T-helper 2 cell treated with Interferon-gamma antibody and Interleukin-4, amounts not matched to agents 5 μg/mL and 100 μg/mL, for 36 hours (primary cell): ENCODE measurements at regions not wholly inside any gene's neighbourhood (a gene's known extent, or its start where the extent isn't known, plus 50 kb on each side); places are given as distances from the start of the nearest gene placed in this dataset.
"Not testable (repeated sequence)": the region's sequence is repeated elsewhere in the genome, so short reads cannot be mapped to it uniquely, and the experiment has no call there.

ENCODE experiments used
- DNase-seq: peaks from one replicate; pipeline ENCODE4 v3.0.0; 2021; ENCODE audit warnings: low spot score
- H3K27ac Mint-ChIP-seq: one replicate; pipeline ENCODE4 v1.8.0; 2021; ENCODE audit warnings: mild to moderate bottlenecking, mixed read lengths
- H3K27me3 Mint-ChIP-seq: one replicate; pipeline ENCODE4 v1.8.0; 2021; ENCODE audit warnings: low read depth, mixed read lengths
- H3K36me3 Mint-ChIP-seq: one replicate; pipeline ENCODE4 v1.8.0; 2021; ENCODE audit warnings: low read depth, mixed read lengths
- H3K4me1 Mint-ChIP-seq: one replicate; pipeline ENCODE4 v1.8.0; 2021; ENCODE audit warnings: low read depth, mixed read lengths
- H3K4me3 Mint-ChIP-seq: one replicate; pipeline ENCODE4 v1.8.0; 2022; ENCODE audit warnings: mild to moderate bottlenecking, moderate library complexity, mixed read lengths
- H3K9me3 Mint-ChIP-seq: one replicate; pipeline ENCODE4 v1.8.0; 2021; ENCODE audit warnings: mixed read lengths

DNA sequence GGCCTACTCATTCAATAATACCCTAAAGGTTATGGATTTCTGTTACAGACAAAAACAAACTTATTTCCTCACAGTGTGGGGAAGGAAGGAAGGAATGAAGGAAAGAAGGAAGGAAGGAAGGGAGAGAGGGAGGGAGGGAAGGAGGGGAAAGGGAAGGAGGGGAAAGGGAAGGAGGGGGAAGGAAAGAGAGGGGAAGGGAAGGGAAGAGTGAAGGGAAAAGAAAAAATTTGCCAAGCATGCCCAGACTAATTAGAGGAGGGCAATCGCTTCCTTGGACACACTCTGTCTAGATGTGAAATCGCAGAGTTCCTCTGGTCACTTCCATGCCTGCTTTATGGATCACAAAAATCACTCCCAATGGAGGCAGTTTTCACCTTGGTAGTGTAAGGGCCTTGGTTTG is 570.1 kb upstream of the SOX9 start:
- H3K9me3 Mint-ChIP-seq, result peaks cover 27% of the 10 kb centered on the region
- no peaks in the 10 kb centered on the region for H3K36me3 Mint-ChIP-seq
- no peaks in the 10 kb centered on the region for H3K4me1 Mint-ChIP-seq
- no peak overlapping the region for H3K4me3 Mint-ChIP-seq
- DNase-seq, result no peak
- H3K27me3 Mint-ChIP-seq, result no peaks in the 10 kb centered on the region
- no peak overlapping the region for H3K27ac Mint-ChIP-seq

DNA sequence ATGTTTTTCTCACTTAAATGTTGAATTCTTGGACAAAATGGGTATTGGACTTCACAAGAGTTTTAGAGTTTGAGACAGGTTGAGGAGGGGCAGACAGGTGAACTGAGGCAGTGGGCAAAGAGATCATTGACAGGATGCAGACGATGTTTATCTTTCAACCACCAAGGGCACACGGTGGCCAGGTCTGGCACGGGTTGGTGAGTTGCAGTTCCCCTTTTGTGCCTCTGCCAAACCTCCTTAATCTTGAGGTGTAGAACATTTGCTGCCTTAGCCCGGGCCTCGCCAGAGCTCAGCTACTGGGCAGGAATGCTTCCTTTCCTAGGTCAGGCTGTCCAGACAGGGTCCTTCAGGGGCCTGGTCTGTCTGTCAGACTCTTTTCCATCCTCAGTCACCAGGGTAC is 567.4 kb upstream of the SOX9 start:
- no peak overlapping the region for H3K4me3 Mint-ChIP-seq
- no peaks in the 10 kb centered on the region for H3K36me3 Mint-ChIP-seq
- H3K4me1 Mint-ChIP-seq, result no peaks in the 10 kb centered on the region
- H3K27me3 Mint-ChIP-seq, result no peaks in the 10 kb centered on the region
- no peak for DNase-seq
- peaks cover 40% of the 10 kb centered on the region for H3K9me3 Mint-ChIP-seq
- H3K27ac Mint-ChIP-seq, result no peak overlapping the region

DNA sequence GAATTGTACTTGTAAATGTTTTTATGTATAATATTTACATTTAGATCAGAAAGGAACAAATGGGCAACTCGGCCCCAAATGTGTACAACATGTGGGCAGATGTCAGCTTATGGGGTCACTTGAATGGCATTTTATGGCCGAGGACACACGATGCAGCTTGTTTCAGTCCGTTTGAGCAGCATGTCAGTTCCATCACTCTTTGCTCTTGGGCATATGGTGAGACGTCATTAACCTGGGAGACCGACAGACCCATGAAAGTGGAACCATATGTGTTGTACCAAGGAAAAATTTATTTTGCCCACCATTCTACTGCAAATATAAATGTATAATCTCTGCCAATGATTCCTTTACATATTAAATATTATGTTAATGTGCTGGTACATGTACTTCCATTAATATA is 561.9 kb upstream of the SOX9 start:
- Mint-ChIP-seq H3K4me3 (no peak overlapping the region), H3K4me1 (no peaks in the 10 kb centered on the region), H3K27me3 (no peaks in the 10 kb centered on the region)

DNA sequence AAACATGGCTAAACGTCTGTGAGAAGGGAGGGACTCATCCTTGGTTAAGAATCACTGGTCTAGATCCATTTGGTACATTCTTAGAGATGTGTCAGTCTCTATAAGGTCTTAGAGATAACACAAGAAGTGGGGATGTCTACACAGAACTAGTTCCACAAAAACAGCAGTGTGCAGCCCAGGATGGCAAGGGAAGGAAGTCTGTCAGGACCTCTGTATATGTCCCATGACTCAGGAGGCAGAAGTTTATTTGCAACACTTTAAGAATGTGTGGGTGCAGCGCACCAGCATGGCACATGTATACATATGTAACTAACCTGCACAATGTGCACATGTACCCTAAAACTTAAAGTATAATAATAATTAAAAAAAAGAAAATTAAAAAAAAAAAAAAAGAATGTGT is 548.5 kb upstream of the SOX9 start:
- Mint-ChIP-seq H3K9me3 (peaks cover 16% of the 10 kb centered on the region), H3K27me3 (no peaks in the 10 kb centered on the region), H3K4me1 (no peaks in the 10 kb centered on the region), H3K36me3 (no peaks in the 10 kb centered on the region), H3K4me3 (no peak overlapping the region), H3K27ac (no peak overlapping the region)
- no peak for DNase-seq

More for the DNA sequence above, 561.9 kb upstream of the SOX9 start:
- H3K9me3 Mint-ChIP-seq, result peaks cover 28% of the 10 kb centered on the region
- H3K36me3 Mint-ChIP-seq, result no peaks in the 10 kb centered on the region
- no peak overlapping the region for H3K27ac Mint-ChIP-seq
- no peak for DNase-seq

DNA sequence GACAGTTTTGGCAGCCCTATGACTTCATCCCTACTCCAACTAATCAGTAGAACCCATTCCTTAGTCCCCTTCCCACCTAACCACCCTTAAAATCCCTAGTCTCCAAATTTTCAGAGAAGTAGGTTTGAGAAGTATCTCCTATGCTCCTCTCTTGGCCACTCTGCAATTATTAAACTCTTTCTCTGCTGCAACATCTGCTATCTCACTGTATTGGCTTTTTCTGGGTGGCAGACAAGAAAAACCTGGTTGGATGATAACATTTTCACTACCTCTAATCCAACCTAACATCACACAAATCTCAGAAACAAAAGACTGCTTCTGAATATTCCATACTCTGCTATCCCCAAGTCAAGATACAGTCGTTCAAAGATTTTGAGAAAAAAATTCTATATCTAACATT is 542.4 kb upstream of the SOX9 start:
- no peak overlapping the region for H3K27ac Mint-ChIP-seq
- no peaks in the 10 kb centered on the region for H3K36me3 Mint-ChIP-seq
- DNase-seq, result no peak
- no peak overlapping the region for H3K4me3 Mint-ChIP-seq
- H3K9me3 Mint-ChIP-seq, result peaks cover 20% of the 10 kb centered on the region
- H3K27me3 Mint-ChIP-seq, result no peaks in the 10 kb centered on the region
- H3K4me1 Mint-ChIP-seq, result no peaks in the 10 kb centered on the region

DNA sequence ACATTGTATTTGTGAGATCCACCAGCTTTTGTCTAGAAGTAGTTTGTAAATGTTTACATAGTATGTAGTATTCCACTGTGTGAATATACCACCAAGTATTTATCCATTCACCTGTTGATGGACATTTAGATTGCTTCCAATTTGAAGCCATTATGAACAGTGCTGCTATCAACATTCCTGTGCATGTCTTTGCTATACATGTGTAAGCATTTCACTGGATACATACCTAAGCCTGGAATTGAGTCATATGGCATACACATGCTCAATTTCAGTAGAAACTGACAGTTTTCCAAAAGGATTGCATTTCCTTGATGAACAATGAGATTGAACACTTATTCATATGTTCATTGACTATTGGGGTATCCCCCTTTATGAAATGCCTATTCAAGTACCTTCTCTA is 540.6 kb upstream of the SOX9 start:
- H3K9me3 Mint-ChIP-seq, result peaks cover 14% of the 10 kb centered on the region
- no peak overlapping the region for H3K4me3 Mint-ChIP-seq
- no peak overlapping the region for H3K27ac Mint-ChIP-seq
- no peaks in the 10 kb centered on the region for H3K4me1 Mint-ChIP-seq
- no peak for DNase-seq
- no peaks in the 10 kb centered on the region for H3K27me3 Mint-ChIP-seq
- no peaks in the 10 kb centered on the region for H3K36me3 Mint-ChIP-seq

DNA sequence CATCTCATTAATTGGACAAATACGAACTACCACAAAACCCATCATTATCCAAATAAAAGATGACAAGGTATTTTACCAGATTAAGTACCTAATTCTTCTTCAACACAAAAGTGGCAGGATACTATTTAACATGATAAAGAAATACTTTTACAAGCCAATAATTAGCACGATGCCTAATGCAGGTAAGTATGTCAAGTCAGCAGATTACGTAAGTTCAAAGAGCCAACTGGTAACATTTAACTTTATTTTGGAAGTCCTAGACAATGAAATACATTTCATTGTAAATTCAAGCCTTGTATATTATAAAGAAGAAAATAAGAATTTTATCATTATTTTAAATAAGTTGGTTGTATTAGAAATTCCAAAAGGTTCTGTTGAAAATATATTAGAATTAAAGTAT is 535.3 kb upstream of the SOX9 start:
- Mint-ChIP-seq H3K27ac (no peak overlapping the region), H3K36me3 (no peaks in the 10 kb centered on the region), H3K4me1 (no peaks in the 10 kb centered on the region), H3K4me3 (no peak overlapping the region), H3K27me3 (no peaks in the 10 kb centered on the region), H3K9me3 (peaks cover 5% of the 10 kb centered on the region)
- DNase-seq, result no peak

DNA sequence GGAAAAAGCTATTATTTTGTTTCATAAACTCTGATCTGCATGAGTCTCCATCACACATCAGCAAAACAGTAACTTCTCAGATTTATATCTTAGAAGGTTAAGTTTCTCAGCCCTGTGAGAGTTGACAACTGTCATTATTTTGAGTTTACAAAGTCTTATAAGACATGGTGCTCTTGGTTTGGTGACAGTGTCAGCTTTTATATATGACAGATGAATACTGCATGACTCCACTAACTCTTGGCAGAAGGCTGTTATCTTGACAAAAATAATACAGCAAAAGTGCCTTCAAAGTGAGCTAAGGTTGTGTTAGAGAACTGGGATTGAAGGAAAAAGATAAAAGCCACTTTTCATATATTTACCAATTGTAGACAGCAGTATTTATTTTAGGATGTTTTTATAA is 528.4 kb upstream of the SOX9 start:
- H3K27me3 Mint-ChIP-seq, result no peaks in the 10 kb centered on the region
- H3K36me3 Mint-ChIP-seq, result no peaks in the 10 kb centered on the region
- no peak overlapping the region for H3K4me3 Mint-ChIP-seq
- no peak for DNase-seq
- no peak overlapping the region for H3K27ac Mint-ChIP-seq
- H3K9me3 Mint-ChIP-seq, result peaks cover 21% of the 10 kb centered on the region
- H3K4me1 Mint-ChIP-seq, result no peaks in the 10 kb centered on the region

DNA sequence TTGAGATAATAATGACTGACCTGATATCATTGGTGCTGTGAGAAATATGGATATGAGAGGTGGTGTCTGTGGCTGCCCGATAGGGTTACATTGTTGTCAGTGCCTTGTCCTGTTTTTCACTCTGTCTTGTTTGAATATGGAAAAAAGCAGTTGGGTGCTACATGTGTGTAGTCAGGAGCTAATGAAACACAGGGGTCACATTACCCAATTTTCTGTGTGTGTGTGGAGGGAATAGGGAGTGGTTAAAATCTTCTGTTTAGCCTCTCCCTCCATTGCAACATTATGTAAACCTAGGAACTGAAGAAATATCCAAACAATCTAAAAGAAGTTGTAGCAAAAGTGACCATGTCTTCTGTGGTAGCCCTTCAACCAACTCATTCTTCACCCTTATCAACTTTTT is 527.7 kb upstream of the SOX9 start:
- no peaks in the 10 kb centered on the region for H3K4me1 Mint-ChIP-seq
- no peak overlapping the region for H3K27ac Mint-ChIP-seq
- H3K36me3 Mint-ChIP-seq, result no peaks in the 10 kb centered on the region
- H3K27me3 Mint-ChIP-seq, result no peaks in the 10 kb centered on the region
- no peak overlapping the region for H3K4me3 Mint-ChIP-seq
- no peak for DNase-seq
- peaks cover 16% of the 10 kb centered on the region for H3K9me3 Mint-ChIP-seq

DNA sequence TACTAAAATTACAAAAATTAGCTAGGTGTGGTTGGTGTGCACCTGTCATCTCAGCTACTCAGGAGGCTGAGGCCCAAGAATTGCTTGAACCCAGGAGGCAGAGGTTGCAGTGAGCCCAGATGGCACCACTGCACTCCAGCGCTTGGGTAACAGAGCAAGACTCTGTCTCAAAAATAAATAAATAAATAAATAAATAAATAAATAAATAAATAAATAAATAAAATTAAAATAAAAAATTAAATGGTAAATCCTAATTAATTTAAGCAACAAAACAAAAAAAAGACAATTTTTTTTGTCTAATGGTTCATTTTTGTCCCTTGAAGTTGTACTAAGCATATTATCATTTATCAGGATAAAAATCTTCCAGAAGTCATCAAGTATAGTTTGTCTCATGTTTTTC is 521.2 kb upstream of the SOX9 start:
- not testable (repeated sequence) for H3K36me3 Mint-ChIP-seq, H3K4me3 Mint-ChIP-seq, H3K27me3 Mint-ChIP-seq, DNase-seq, H3K4me1 Mint-ChIP-seq, H3K27ac Mint-ChIP-seq
- H3K9me3 Mint-ChIP-seq, result peaks cover 24% of the 10 kb centered on the region

DNA sequence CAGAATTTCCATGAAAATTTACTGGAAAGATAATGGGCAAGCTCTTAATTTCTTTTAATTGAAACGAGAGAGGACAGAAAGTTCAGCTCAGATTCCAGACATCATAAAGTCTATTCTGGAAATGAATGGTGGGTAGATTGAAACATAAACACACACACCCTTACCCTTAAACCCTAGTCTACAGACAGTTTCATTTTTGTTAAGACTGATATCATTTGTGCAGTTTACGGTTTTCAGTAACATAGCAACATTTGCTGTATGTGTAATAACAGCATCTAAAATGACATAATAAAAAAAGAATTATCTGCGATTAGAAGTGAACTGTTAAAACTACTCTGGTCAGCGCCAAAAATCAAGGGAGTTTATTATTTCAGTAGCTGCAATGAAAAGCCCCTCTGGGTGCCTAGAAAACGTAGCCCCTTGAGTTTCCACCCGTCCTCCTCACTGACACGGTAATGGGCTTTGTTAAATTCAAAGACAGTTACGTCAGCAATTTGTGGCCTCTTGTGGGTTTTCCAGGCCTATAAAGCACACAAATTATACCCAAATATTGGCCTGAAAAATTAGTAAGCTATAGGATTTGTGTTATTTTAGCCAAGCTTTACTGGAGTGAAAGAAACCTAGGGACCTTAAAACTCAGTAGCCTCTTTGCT is 520.6 kb upstream of the SOX9 start:
- Mint-ChIP-seq H3K4me1 (no peaks in the 10 kb centered on the region), H3K36me3 (no peaks in the 10 kb centered on the region), H3K27me3 (no peaks in the 10 kb centered on the region), H3K4me3 (no peak overlapping the region), H3K27ac (no peak overlapping the region), H3K9me3 (peaks cover 25% of the 10 kb centered on the region)
- DNase-seq, result no peak

DNA sequence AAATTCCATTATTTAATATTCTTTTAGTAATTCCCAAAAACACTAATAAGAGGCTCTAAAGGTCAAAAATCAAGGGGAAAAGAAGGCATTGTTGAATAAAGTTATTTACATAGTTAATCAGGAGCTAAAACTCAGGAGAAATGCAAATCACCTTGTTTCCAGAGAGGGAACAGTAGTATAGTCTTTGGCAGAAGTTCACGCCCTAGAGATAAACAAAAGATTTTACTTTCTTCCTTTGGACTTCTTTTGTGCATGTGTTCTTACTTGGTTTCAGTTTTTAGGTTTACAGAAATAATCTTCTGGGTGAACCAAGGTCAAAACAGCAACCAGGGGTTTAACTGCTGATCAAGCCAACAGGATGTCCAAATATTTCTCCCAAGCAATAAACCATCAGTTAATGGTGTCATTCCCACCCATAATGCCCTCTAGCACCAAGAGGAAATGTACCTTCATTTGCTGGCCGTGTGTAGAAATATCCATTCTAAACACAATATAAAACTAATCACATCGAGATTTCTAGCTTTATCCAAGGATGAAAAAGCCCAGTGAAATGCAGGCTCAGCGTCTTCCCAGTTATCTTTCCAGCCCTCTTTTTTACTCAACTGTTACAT is 518.8 kb upstream of the SOX9 start:
- no peak overlapping the region for H3K4me3 Mint-ChIP-seq

DNA sequence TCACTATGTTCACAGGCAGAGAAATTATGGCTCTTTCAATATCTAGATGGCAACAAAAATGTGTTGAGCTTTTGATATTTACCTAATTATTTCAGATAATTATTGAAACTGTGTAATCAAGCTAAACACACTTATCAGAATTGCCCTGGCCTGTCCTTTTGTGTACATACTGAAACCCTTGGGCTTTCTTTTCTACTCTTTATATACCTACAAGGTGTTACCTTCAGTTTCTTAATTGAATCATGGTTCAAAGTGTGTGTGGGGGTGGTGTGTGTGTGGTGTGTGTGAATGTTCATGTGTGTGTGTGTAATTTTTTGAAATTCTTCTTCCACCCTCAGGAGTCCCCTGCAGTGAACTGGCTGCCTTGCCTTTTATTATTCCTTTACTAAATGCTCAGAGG is 506.8 kb upstream of the SOX9 start:
- no peak overlapping the region for H3K27ac Mint-ChIP-seq
- no peak overlapping the region for H3K4me3 Mint-ChIP-seq
- H3K4me1 Mint-ChIP-seq, result no peaks in the 10 kb centered on the region
- H3K36me3 Mint-ChIP-seq, result no peaks in the 10 kb centered on the region
- H3K9me3 Mint-ChIP-seq, result peaks cover 35% of the 10 kb centered on the region
- no peak for DNase-seq
- no peaks in the 10 kb centered on the region for H3K27me3 Mint-ChIP-seq

More for the DNA sequence above, 518.8 kb upstream of the SOX9 start:
- Mint-ChIP-seq H3K4me1 (no peaks in the 10 kb centered on the region), H3K9me3 (peaks cover 27% of the 10 kb centered on the region), H3K27ac (no peak overlapping the region), H3K27me3 (no peaks in the 10 kb centered on the region), H3K36me3 (no peaks in the 10 kb centered on the region)
- DNase-seq, result no peak

DNA sequence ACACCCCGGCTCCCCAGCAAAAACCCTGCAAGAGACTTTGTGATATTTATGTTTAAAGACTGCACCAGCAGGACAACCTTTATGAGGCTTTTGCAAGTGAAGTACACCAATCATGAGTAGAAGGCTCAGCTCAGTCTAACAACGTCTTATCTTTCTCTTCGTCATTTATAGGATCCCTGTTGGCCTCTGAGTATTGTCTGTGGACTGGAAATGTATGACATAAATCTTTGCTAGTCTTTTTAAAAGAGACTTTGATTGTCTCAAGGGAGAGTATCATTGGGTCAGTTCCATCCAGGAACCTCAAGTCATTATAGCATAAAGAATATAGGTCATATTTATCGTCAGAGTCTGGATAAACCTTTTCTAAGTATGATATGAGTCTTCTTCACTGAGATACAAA is 505.0 kb upstream of the SOX9 start:
- Mint-ChIP-seq H3K4me3 (no peak overlapping the region), H3K9me3 (peaks cover 43% of the 10 kb centered on the region), H3K4me1 (no peaks in the 10 kb centered on the region), H3K27me3 (no peaks in the 10 kb centered on the region), H3K27ac (no peak overlapping the region), H3K36me3 (no peaks in the 10 kb centered on the region)
- DNase-seq, result no peak

DNA sequence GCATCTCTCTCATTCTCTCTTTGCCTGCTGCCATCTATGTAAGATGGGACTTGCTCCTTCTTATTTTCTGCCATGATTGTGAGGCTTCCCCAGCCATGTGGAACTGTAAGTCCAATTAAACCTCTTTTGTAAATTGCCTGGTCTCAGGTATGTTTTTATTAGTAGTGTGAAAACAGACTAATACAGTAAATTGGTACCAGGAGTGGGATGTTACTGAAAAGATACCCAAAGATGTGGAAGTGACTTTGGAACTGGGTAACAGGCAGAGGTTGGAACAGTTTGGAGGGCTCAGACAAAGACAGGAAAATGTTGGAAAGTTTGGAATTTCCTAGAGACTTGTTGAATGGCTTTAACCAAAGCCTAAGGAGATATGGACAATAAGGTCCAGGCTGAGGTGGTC is 503.1 kb upstream of the SOX9 start:
- H3K9me3 Mint-ChIP-seq, result peaks cover 51% of the 10 kb centered on the region
- not testable (repeated sequence) for H3K27ac Mint-ChIP-seq, H3K4me3 Mint-ChIP-seq, H3K27me3 Mint-ChIP-seq, DNase-seq, H3K36me3 Mint-ChIP-seq, H3K4me1 Mint-ChIP-seq
